WTC11 (cell line): ENCODE measurements at regions not wholly inside any gene's neighbourhood (a gene's known extent, or its start where the extent isn't known, plus 50 kb on each side); places are given as distances from the start of the nearest gene placed in this dataset.
"Not testable (repeated sequence)": the region's sequence is repeated elsewhere in the genome, so short reads cannot be mapped to it uniquely, and the experiment has no call there.

Experiments used
- ATAC-seq: fragments of 200-7000 bp; cut with Tn5 transposase; 2 replicates; pipeline ENCODE4 v1.10.0; 2021; ENCODE audit warnings: mild to moderate bottlenecking, moderate library complexity
- CTCF ChIA-PET: fragments of 300-600 bp; sonication (Branson Sonifier 250); formaldehyde crosslinking; loops from one replicate; lab custom pipeline; 2021; ENCODE audit warnings: antibody characterized with exemption; lab: Charles Lee
- POLR2A ChIA-PET: fragments of 350-600 bp; sonication (Branson Sonifier 250); formaldehyde crosslinking; loops from one replicate; lab custom pipeline; 2021; ENCODE audit warnings: antibody characterized with exemption; lab: Charles Lee
- DNase-seq: peaks from one replicate; pipeline ENCODE4 v3.0.0; 2021; ENCODE audit warnings: low spot score
- H3K27ac Mint-ChIP-seq: 2 replicates; pipeline ENCODE4 v1.8.0; 2021; ENCODE audit warnings: mixed read lengths
- H3K27me3 Mint-ChIP-seq: 2 replicates; pipeline ENCODE4 v1.8.0; 2021; ENCODE audit warnings: low read depth, mild to moderate bottlenecking, moderate library complexity, mixed read lengths
- H3K36me3 Mint-ChIP-seq: 2 replicates; pipeline ENCODE4 v1.8.0; 2021; ENCODE audit warnings: mixed read lengths
- H3K4me1 Mint-ChIP-seq: 2 replicates; pipeline ENCODE4 v1.8.0; 2022; ENCODE audit warnings: mixed read lengths
- H3K4me3 Mint-ChIP-seq: 2 replicates; pipeline ENCODE4 v1.8.0; 2021; ENCODE audit warnings: mild to moderate bottlenecking, moderate library complexity, mixed read lengths
- H3K9me3 Mint-ChIP-seq: 2 replicates; pipeline ENCODE4 v1.8.0; 2021; ENCODE audit warnings: mixed read lengths
- ATF1 ChIP-seq: sonication (generic); formaldehyde crosslinking; IDR thresholded peaks from 2 replicates; pipeline ENCODE4 v1.8.1; 2023; ENCODE audit warnings: mild to moderate bottlenecking, moderate library complexity, missing genetic modification reagents
- CREB1 ChIP-seq: sonication (generic); formaldehyde crosslinking; IDR thresholded peaks from 2 replicates; pipeline ENCODE4 v1.8.0; 2023; ENCODE audit warnings: mild to moderate bottlenecking, missing genetic modification reagents
- FOXJ3 ChIP-seq: sonication (generic); formaldehyde crosslinking; IDR thresholded peaks from 2 replicates; pipeline ENCODE4 v1.9.0; 2021; ENCODE audit warnings: missing genetic modification reagents, mild to moderate bottlenecking, borderline replicate concordance
- FOXP1 ChIP-seq: sonication (generic); formaldehyde crosslinking; IDR thresholded peaks from 2 replicates; pipeline ENCODE4 v1.8.0; 2022; ENCODE audit warnings: missing genetic modification reagents, mild to moderate bottlenecking, moderate library complexity, borderline replicate concordance
- GABPB1 ChIP-seq: sonication (generic); formaldehyde crosslinking; IDR thresholded peaks from 2 replicates; pipeline ENCODE4 v1.8.1; 2023; ENCODE audit warnings: mild to moderate bottlenecking, missing genetic modification reagents
- KAT7 ChIP-seq: sonication (generic); formaldehyde crosslinking; IDR thresholded peaks from 2 replicates; pipeline ENCODE4 v1.8.1; 2023; ENCODE audit warnings: missing genetic modification reagents, mild to moderate bottlenecking, borderline replicate concordance
- NR1H2 ChIP-seq: sonication (generic); formaldehyde crosslinking; IDR thresholded peaks from 2 replicates; pipeline ENCODE4 v1.9.0; 2021; ENCODE audit warnings: mild to moderate bottlenecking, moderate library complexity, missing genetic modification reagents
- RELA ChIP-seq: sonication (generic); formaldehyde crosslinking; IDR thresholded peaks from 2 replicates; pipeline ENCODE4 v1.8.1; 2022; ENCODE audit warnings: missing genetic modification reagents, mild to moderate bottlenecking, borderline replicate concordance
- RORB ChIP-seq: fragments of 250-450 bp; sonication (Bioruptor Pico); IDR thresholded peaks from 2 replicates; pipeline ENCODE4 v1.9.0; 2021; ENCODE audit warnings: mild to moderate bottlenecking
- SMAD4 ChIP-seq: sonication (generic); formaldehyde crosslinking; IDR thresholded peaks from 2 replicates; pipeline ENCODE4 v1.8.0; 2022; ENCODE audit warnings: mild to moderate bottlenecking, missing genetic modification reagents
- SP1 ChIP-seq: sonication (generic); formaldehyde crosslinking; conservative IDR thresholded peaks from 2 replicates; pipeline ENCODE4 v1.8.1; 2022; ENCODE audit warnings: missing genetic modification reagents
- TEAD4 ChIP-seq: sonication (generic); formaldehyde crosslinking; IDR thresholded peaks from 2 replicates; pipeline ENCODE4 v1.8.0; 2022; ENCODE audit warnings: mild to moderate bottlenecking, missing genetic modification reagents
- ZNF263 ChIP-seq: sonication (generic); formaldehyde crosslinking; IDR thresholded peaks from 2 replicates; pipeline ENCODE4 v1.8.1; 2022; ENCODE audit warnings: low read depth, mild to moderate bottlenecking, moderate library complexity, missing genetic modification reagents
- ZNF317 ChIP-seq: sonication (generic); formaldehyde crosslinking; IDR thresholded peaks from 2 replicates; pipeline ENCODE4 v1.8.1; 2023; ENCODE audit warnings: low read depth, mild to moderate bottlenecking, moderate library complexity, missing genetic modification reagents, borderline replicate concordance
- ZNF396 ChIP-seq: fragments of 250-450 bp; sonication (Bioruptor Pico); IDR thresholded peaks from 2 replicates; pipeline ENCODE4 v1.8.0; 2021; ENCODE audit warnings: mild to moderate bottlenecking, moderate library complexity, borderline replicate concordance
- TF ChIP-seq, protein P1 (sequence below): sonication (generic); formaldehyde crosslinking; IDR thresholded peaks from 2 replicates; pipeline ENCODE4 v1.8.1; 2022; ENCODE audit warnings: mild to moderate bottlenecking, moderate library complexity, missing genetic modification reagents
- TF ChIP-seq, protein P2 (sequence below): sonication (generic); formaldehyde crosslinking; IDR thresholded peaks from 2 replicates; pipeline ENCODE4 v1.8.1; 2022; ENCODE audit warnings: low read depth, missing genetic modification reagents, borderline replicate concordance
- TF ChIP-seq, protein P3 (sequence below): sonication (generic); formaldehyde crosslinking; IDR thresholded peaks from 2 replicates; pipeline ENCODE4 v1.8.1; 2022; ENCODE audit warnings: missing genetic modification reagents, borderline replicate concordance

DNA sequence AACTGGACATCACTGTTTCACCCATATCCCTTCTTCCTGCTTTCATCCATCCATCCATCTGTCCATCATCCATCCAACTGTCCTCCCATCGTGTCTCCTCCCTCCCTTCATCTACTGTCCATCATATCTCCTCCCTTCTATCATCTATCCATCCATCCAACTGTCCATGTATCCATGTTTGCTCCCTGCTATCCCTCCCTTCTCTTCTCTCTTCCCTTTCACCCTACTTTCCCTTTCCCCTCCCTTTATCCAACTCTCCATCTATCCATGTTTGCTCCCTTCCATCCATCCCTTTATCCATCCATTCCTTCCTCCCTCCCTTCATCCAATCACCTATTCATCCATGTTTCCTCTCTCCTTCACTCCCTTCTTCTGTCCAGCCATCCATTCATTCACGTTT, 92.6 kb upstream of the CTBP2 start:
- no peak for TF ChIP-seq FOXJ3
- Mint-ChIP-seq H3K27me3 (peaks cover 12% of the 10 kb centered on the region), H3K4me1 (no peaks in the 10 kb centered on the region), H3K36me3 (peaks cover 10% of the 10 kb centered on the region), H3K4me3 (no peak overlapping the region), H3K9me3 (peaks cover 22% of the 10 kb centered on the region), H3K27ac (no peak overlapping the region)
- ChIA-PET POLR2A (no interaction called here), CTCF (no interaction called here)
- DNase-seq (no peak), ATAC-seq (no peak)

GRCh38 chr10:125250834-125251233, 90.5 kb upstream of the CTBP2 start:
- peaks cover 22% of the 10 kb centered on the region for H3K9me3 Mint-ChIP-seq
- DNase-seq, ATAC-seq, CTCF ChIA-PET, H3K27ac Mint-ChIP-seq, POLR2A ChIA-PET, H3K4me1 Mint-ChIP-seq, H3K36me3 Mint-ChIP-seq, H3K4me3 Mint-ChIP-seq: not testable (repeated sequence)
- peaks cover 16% of the 10 kb centered on the region for H3K27me3 Mint-ChIP-seq

GRCh38 chr10:125249948-125250347, 89.6 kb upstream of the CTBP2 start:
- no peak overlapping the region for H3K4me3 Mint-ChIP-seq
- ATAC-seq (no peak), DNase-seq (no peak)
- H3K27me3 Mint-ChIP-seq = peaks cover 16% of the 10 kb centered on the region
- peaks cover 4% of the 10 kb centered on the region; the same call in 1 of the 2 replicates for H3K4me1 Mint-ChIP-seq
- no peak for TF ChIP-seq NR1H2 (CRISPR knock-in tag)
- TF ChIP-seq ATF1 = no peak
- TF ChIP-seq GABPB1 (CRISPR knock-in tag) = no peak
- TF ChIP-seq SMAD4 = no peak
- no peak for TF ChIP-seq FOXP1 (CRISPR knock-in tag)
- TF ChIP-seq ZNF317 (CRISPR knock-in tag) = no peak
- no peak for TF ChIP-seq RORB (CRISPR knock-in tag)
- TF ChIP-seq ZNF263 (CRISPR knock-in tag) = no peak
- H3K9me3 Mint-ChIP-seq = peaks cover 22% of the 10 kb centered on the region
- no peak overlapping the region for H3K27ac Mint-ChIP-seq
- peaks cover 10% of the 10 kb centered on the region for H3K36me3 Mint-ChIP-seq
- CTCF ChIA-PET = no interaction called here
- POLR2A ChIA-PET = no interaction called here

DNA sequence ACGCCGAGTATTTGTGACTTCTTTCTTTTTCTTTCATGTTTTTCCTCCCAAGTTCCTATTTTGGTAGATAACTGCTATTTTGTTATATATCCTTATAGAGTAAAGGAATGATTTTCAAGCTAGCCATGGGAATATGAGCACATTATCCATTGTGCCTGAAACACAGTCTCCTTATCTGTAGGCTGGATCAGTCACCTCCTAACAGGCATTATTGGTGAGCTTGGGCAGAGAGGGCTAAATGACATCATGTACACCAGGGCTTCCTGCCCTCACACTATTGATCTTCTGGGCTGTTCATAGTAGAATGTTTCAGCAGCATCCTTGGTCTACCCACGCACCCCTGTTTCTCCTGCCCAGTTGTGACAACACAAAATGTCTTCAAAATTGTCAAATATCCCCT, 88.1 kb upstream of the CTBP2 start:
- POLR2A ChIA-PET = no interaction called here
- peaks cover 4% of the 10 kb centered on the region; the same call in 1 of the 2 replicates for H3K4me1 Mint-ChIP-seq
- TF ChIP-seq, protein P1, sequence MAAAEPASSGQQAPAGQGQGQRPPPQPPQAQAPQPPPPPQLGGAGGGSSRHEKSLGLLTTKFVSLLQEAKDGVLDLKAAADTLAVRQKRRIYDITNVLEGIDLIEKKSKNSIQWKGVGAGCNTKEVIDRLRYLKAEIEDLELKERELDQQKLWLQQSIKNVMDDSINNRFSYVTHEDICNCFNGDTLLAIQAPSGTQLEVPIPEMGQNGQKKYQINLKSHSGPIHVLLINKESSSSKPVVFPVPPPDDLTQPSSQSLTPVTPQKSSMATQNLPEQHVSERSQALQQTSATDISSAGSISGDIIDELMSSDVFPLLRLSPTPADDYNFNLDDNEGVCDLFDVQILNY (CRISPR knock-in tag) = no peak
- no peak for TF ChIP-seq CREB1 (CRISPR knock-in tag)
- no peak for TF ChIP-seq SP1 (CRISPR knock-in tag)
- no peak for TF ChIP-seq RELA
- TF ChIP-seq, protein P2, sequence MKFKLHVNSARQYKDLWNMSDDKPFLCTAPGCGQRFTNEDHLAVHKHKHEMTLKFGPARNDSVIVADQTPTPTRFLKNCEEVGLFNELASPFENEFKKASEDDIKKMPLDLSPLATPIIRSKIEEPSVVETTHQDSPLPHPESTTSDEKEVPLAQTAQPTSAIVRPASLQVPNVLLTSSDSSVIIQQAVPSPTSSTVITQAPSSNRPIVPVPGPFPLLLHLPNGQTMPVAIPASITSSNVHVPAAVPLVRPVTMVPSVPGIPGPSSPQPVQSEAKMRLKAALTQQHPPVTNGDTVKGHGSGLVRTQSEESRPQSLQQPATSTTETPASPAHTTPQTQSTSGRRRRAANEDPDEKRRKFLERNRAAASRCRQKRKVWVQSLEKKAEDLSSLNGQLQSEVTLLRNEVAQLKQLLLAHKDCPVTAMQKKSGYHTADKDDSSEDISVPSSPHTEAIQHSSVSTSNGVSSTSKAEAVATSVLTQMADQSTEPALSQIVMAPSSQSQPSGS (CRISPR knock-in tag) = no peak
- DNase-seq = no peak
- H3K27me3 Mint-ChIP-seq = peaks cover 16% of the 10 kb centered on the region
- H3K9me3 Mint-ChIP-seq = peaks cover 22% of the 10 kb centered on the region
- H3K36me3 Mint-ChIP-seq = peaks cover 10% of the 10 kb centered on the region
- ATAC-seq = no peak
- no peak overlapping the region for H3K4me3 Mint-ChIP-seq
- CTCF ChIA-PET = no interaction called here
- no peak overlapping the region for H3K27ac Mint-ChIP-seq

- Mint-ChIP-seq H3K27ac (no peak overlapping the region), H3K4me1 (peaks cover 4% of the 10 kb centered on the region; the same call in 1 of the 2 replicates), H3K27me3 (peaks cover 16% of the 10 kb centered on the region), H3K4me3 (no peak overlapping the region), H3K36me3 (peaks cover 10% of the 10 kb centered on the region), H3K9me3 (peaks cover 18% of the 10 kb centered on the region)
- POLR2A ChIA-PET = interaction anchor here (0.7 kb wide), 1 partner anchor 17 kb away, joined by 3 read pairs; no protein-coding TSS in a partner anchor
- TF ChIP-seq, protein P3, sequence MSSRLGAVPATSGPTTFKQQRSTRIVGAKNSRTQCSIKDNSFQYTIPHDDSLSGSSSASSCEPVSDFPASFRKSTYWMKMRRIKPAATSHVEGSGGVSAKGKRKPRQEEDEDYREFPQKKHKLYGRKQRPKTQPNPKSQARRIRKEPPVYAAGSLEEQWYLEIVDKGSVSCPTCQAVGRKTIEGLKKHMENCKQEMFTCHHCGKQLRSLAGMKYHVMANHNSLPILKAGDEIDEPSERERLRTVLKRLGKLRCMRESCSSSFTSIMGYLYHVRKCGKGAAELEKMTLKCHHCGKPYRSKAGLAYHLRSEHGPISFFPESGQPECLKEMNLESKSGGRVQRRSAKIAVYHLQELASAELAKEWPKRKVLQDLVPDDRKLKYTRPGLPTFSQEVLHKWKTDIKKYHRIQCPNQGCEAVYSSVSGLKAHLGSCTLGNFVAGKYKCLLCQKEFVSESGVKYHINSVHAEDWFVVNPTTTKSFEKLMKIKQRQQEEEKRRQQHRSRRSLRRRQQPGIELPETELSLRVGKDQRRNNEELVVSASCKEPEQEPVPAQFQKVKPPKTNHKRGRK (CRISPR knock-in tag) = no peak
- TF ChIP-seq, protein P2 (CRISPR knock-in tag) = no peak
- TF ChIP-seq KAT7 (CRISPR knock-in tag) = no peak
- TF ChIP-seq TEAD4 (CRISPR knock-in tag) = no peak
- no peak for TF ChIP-seq ZNF396 (CRISPR knock-in tag)
- CTCF ChIA-PET = interaction anchor here (0.6 to 0.7 kb wide), 2 partner anchors 104 to 1505 kb away, joined by 3 to 5 read pairs; no protein-coding TSS in a partner anchor
- ATAC-seq = no peak
- DNase-seq = no peak
Measured at GRCh38 chr10:125247576-125247975, 87.2 kb upstream of the CTBP2 start.
